SK-N-SH (cell line): ENCODE measurements at regions not wholly inside any gene's neighbourhood (a gene's known extent, or its start where the extent isn't known, plus 50 kb on each side); places are given as distances from the start of the nearest gene placed in this dataset.

Experiments used
- CTCF ChIA-PET: fragments of 300-600, 350-600 bp; formaldehyde crosslinking; extraction: SDS; loops from one replicate; lab custom pipeline; 2021; lab: Yijun Ruan, JAX
- POLR2A ChIA-PET: fragments of 350-600 bp; sonication (Branson Sonifier 250); formaldehyde crosslinking; extraction: SDS; loops from one replicate; lab custom pipeline; 2020; ENCODE audit warnings: antibody characterized with exemption, inconsistent platforms; lab: Yijun Ruan, JAX
- DNase-seq: peaks from one replicate; pipeline ENCODE4 v3.0.0; 2012
- H2AFZ ChIP-seq: fragments of 200-600 bp; sonication (generic); 2 replicates; pipeline ENCODE4 v1.8.1; 2016; ENCODE audit warnings: antibody characterized with exemption, mild to moderate bottlenecking, low read depth
- H3F3A ChIP-seq: fragments of 200-600 bp; sonication (generic); replicated peaks from 2 replicates; pipeline ENCODE3; 2016; ENCODE audit warnings: antibody characterized with exemption, mild to moderate bottlenecking; ENCODE audit not compliant: insufficient read depth
- H3K27ac ChIP-seq, 2 experiments: fragments of 200-500 bp in 1 of 2; fragments of 200-600 bp in 1 of 2; sonication (Bioruptor generic) in 1 of 2; sonication (generic), shearing (Covaris generic) in 1 of 2; 2 replicates each; pipeline versions ENCODE4 v1.5.1 to v1.6.1; 2014 to 2016; ENCODE audit warnings: low read depth in 2 of 2, inconsistent platforms in 1 of 2, low read length in 1 of 2, mild to moderate bottlenecking in 1 of 2, mixed read lengths in 1 of 2
- H3K27me3 ChIP-seq: fragments of 200-600 bp; sonication (generic), shearing (Covaris generic); 2 replicates; pipeline ENCODE4 v1.6.1; 2016; ENCODE audit warnings: mixed run types; ENCODE audit not compliant: insufficient read depth
- H3K36me3 ChIP-seq, 2 experiments: fragments of 200-500 bp in 1 of 2; fragments of 200-600 bp in 1 of 2; sonication (Bioruptor generic) in 1 of 2; sonication (generic) in 1 of 2; replicated peaks in 1 of 2; 2 replicates each; pipeline versions ENCODE3 to v1.5.1; 2014 to 2016; ENCODE audit warnings: low read length in 1 of 2, mild to moderate bottlenecking in 1 of 2; ENCODE audit not compliant: insufficient read depth in 2 of 2, control insufficient read depth in 1 of 2
- H3K4me1 ChIP-seq, 2 experiments: fragments of 200-500 bp in 1 of 2; fragments of 200-600 bp in 1 of 2; sonication (Bioruptor generic) in 1 of 2; sonication (generic), shearing (Covaris generic) in 1 of 2; 2 replicates each; pipeline versions ENCODE4 v1.5.1 to v1.6.1; 2014 to 2016; ENCODE audit warnings: low read depth in 1 of 2, low read length in 1 of 2, mixed run types in 1 of 2; ENCODE audit not compliant: insufficient read depth in 2 of 2, control insufficient read depth in 1 of 2
- H3K4me2 ChIP-seq: fragments of 200-600 bp; sonication (generic), shearing (Covaris generic); 2 replicates; pipeline ENCODE4 v1.6.1; 2017; ENCODE audit warnings: mixed run types
- H3K4me3 ChIP-seq, 2 experiments: fragments of 200-500 bp in 1 of 2; fragments of 200-600 bp in 1 of 2; sonication (Bioruptor generic) in 1 of 2; sonication (generic), shearing (Covaris generic) in 1 of 2; 2 replicates each; pipeline versions ENCODE4 v1.5.1 to v1.8.1; 2014 to 2016; ENCODE audit warnings: low read depth in 2 of 2, inconsistent platforms in 1 of 2, low read length in 1 of 2, mild to moderate bottlenecking in 1 of 2, mixed read lengths in 1 of 2, moderate library complexity in 1 of 2
- H3K79me2 ChIP-seq: fragments of 200-600 bp; sonication (generic); 2 replicates; pipeline ENCODE4 v1.8.1; 2017; ENCODE audit warnings: mild to moderate bottlenecking; ENCODE audit not compliant: insufficient read depth
- H3K9ac ChIP-seq: fragments of 200-600 bp; sonication (generic); 2 replicates; pipeline ENCODE4 v1.6.1; 2017; ENCODE audit warnings: mixed run types
- H3K9me2 ChIP-seq: fragments of 200-600 bp; sonication (generic); 2 replicates; pipeline ENCODE4 v1.6.1; 2017; ENCODE audit warnings: mixed run types
- H3K9me3 ChIP-seq: fragments of 200-600 bp; sonication (generic); 2 replicates; pipeline ENCODE4 v1.6.1; 2017; ENCODE audit warnings: mixed run types, mild to moderate bottlenecking, moderate library complexity
- H4K20me1 ChIP-seq: fragments of 200-600 bp; sonication (generic); 2 replicates; pipeline ENCODE4 v1.6.1; 2017; ENCODE audit warnings: mild to moderate bottlenecking, mixed run types; ENCODE audit not compliant: insufficient read depth
- CHD2 ChIP-seq: fragments of 150-350 bp; IDR thresholded peaks from 2 replicates; pipeline ENCODE4 v1.6.1; 2018; ENCODE audit warnings: low read length; ENCODE audit not compliant: partially characterized antibody
- EZH2phosphoT487 ChIP-seq: fragments of 200-600 bp; sonication (generic); IDR thresholded peaks from 2 replicates; pipeline ENCODE4 v1.6.1; 2017; ENCODE audit warnings: low read depth, mixed run types, mild to moderate bottlenecking, antibody characterized with exemption, moderate library complexity, borderline replicate concordance
- FOXJ3 ChIP-seq: sonication (generic); formaldehyde crosslinking; IDR thresholded peaks from 2 replicates; pipeline ENCODE4 v1.5.1; 2020; ENCODE audit warnings: mild to moderate bottlenecking, missing genetic modification reagents
- FOXM1 ChIP-seq: IDR thresholded peaks from 2 replicates; pipeline ENCODE4 v1.4.0; 2012; ENCODE audit warnings: low read depth, mild to moderate bottlenecking
- GABPA ChIP-seq: IDR thresholded peaks from 2 replicates; pipeline ENCODE4 v1.4.0; 2012; ENCODE audit warnings: low read depth, mild to moderate bottlenecking
- IRF3 ChIP-seq: fragments of 150-350 bp; IDR thresholded peaks from 2 replicates; pipeline ENCODE4 v1.6.1; 2016; ENCODE audit warnings: mild to moderate bottlenecking, low read depth, low read length
- MAX ChIP-seq: IDR thresholded peaks from 2 replicates; pipeline ENCODE4 v1.4.0; 2012; ENCODE audit warnings: low read depth
- NFIC ChIP-seq: IDR thresholded peaks from 2 replicates; pipeline ENCODE4 v1.4.0; 2012; ENCODE audit warnings: borderline replicate concordance
- RCOR1 ChIP-seq: fragments of 150-350 bp; IDR thresholded peaks from 2 replicates; pipeline ENCODE4 v1.6.1; 2017; ENCODE audit warnings: antibody characterized with exemption, low read length
- REST ChIP-seq: IDR thresholded peaks from 2 replicates; pipeline ENCODE4 v1.6.1; 2012; ENCODE audit warnings: mild to moderate bottlenecking, low read depth, low read length, moderate library complexity
- RFX5 ChIP-seq: IDR thresholded peaks from 2 replicates; pipeline ENCODE4 v1.6.1; 2012; ENCODE audit warnings: mild to moderate bottlenecking, improper control_type of control experiment, low read length
- SIN3A ChIP-seq: IDR thresholded peaks from 2 replicates; pipeline ENCODE4 v1.6.1; 2012; ENCODE audit warnings: low read depth, mild to moderate bottlenecking, low read length, moderate library complexity, borderline replicate concordance
- TCF12 ChIP-seq: IDR thresholded peaks from 2 replicates; pipeline ENCODE4 v1.4.0; 2012
- USF1 ChIP-seq: IDR thresholded peaks from 2 replicates; pipeline ENCODE4 v1.4.0; 2012; ENCODE audit warnings: low read depth, borderline replicate concordance
- WGBS: methylation state at CpG from one replicate; pipeline ENCODE4 v1.1.6; 2017; ENCODE audit warnings: low lambda C conversion rate; 5-methylcytosine and 5-hydroxymethylcytosine counted together

GRCh38 chr2:235357881-235358280, 136.0 kb upstream of the AGAP1 start:
- Histone ChIP-seq H3K4me3 (no peak overlapping the region), H3K79me2 (no peaks in the 10 kb centered on the region), H3K4me1 (no peaks in the 10 kb centered on the region), H3K27ac (no peak overlapping the region), H3K36me3 (no peaks in the 10 kb centered on the region), H3K9me3 (no peaks in the 10 kb centered on the region), H4K20me1 (no peaks in the 10 kb centered on the region), H3K9ac (no peak overlapping the region), H2AFZ (no peak overlapping the region), H3K27me3 (peaks cover 16% of the 10 kb centered on the region; the same call in 1 of the 2 replicates), H3K4me2 (no peak overlapping the region), H3K9me2 (no peaks in the 10 kb centered on the region), H3F3A (no peaks in the 10 kb centered on the region)
- no peak for DNase-seq
- TF ChIP-seq TCF12: no peak
- no peak for TF ChIP-seq MAX
- no peak for TF ChIP-seq REST
- TF ChIP-seq FOXJ3 (CRISPR knock-in tag): no peak
- no peak for TF ChIP-seq RFX5
- no peak for TF ChIP-seq USF1
- no peak for TF ChIP-seq GABPA
- no peak for TF ChIP-seq SIN3A
- TF ChIP-seq FOXM1: no peak
- TF ChIP-seq IRF3: no peak
- no peak for TF ChIP-seq NFIC
- no peak for TF ChIP-seq RCOR1
- no peak for TF ChIP-seq EZH2phosphoT487
- TF ChIP-seq CHD2: no peak
- POLR2A ChIA-PET: no interaction called here
- CTCF ChIA-PET: interaction anchor here (1.1 to 1.7 kb wide), 2 partner anchors 10 to 237 kb away, joined by 3 read pairs; no protein-coding TSS in a partner anchor
- 81% methylated on average over 11 of the region's 17 CpGs for WGBS
